Endothelial cell of umbilical vein (primary cell): ENCODE measurements at regions not wholly inside any gene's neighbourhood (a gene's known extent, or its start where the extent isn't known, plus 50 kb on each side); places are given as distances from the start of the nearest gene placed in this dataset.

Experiments
- BruUV-seq: library from RNA; stranded (reverse); fragments of 400-500 nt; replicated peaks from 2 replicates; lab custom pipeline; 2021; lab: Mats Ljungman, UMichigan
- CTCF ChIA-PET: fragments of 300-600, 350-600 bp; sonication (Branson Sonifier 250); formaldehyde crosslinking; loops from one replicate; lab custom pipeline; 2021; ENCODE audit warnings: antibody characterized with exemption, inconsistent platforms; lab: Charles Lee
- POLR2A ChIA-PET: fragments of 300-600, 350-600 bp; sonication (Branson Sonifier 250); formaldehyde crosslinking; loops from one replicate; lab custom pipeline; 2021; ENCODE audit warnings: antibody characterized with exemption, inconsistent platforms; lab: Charles Lee
- DNase-seq: peaks from one replicate; pipeline ENCODE4 v3.0.0-alpha.2; 2011; ENCODE audit warnings: low read depth, low spot score
- FAIRE-seq: peaks from 2 replicates; lab custom pipeline; 2011; peaks lifted over from hg19 to GRCh38; lab: Jason Lieb, UNC
- H2AFZ ChIP-seq: 2 replicates; pipeline ENCODE4 v1.6.0; 2012; ENCODE audit warnings: low read depth, low read length, control low read depth, inconsistent platforms
- H3K27ac ChIP-seq: 2 replicates; pipeline ENCODE4 v1.5.1; 2011; ENCODE audit warnings: low read depth, mild to moderate bottlenecking, control low read depth, low read length, moderate library complexity; ENCODE audit not compliant: insufficient read depth
- H3K27me3 ChIP-seq, 2 experiments: 2 replicates each; pipeline versions ENCODE4 v1.6.0 to v1.6.1; 2011; ENCODE audit warnings: low read length in 2 of 2, mixed read lengths in 1 of 2; ENCODE audit not compliant: control insufficient read depth in 2 of 2, insufficient read depth in 2 of 2
- H3K36me3 ChIP-seq, 2 experiments: 2 replicates in 1 of 2; 3 replicates in 1 of 2; pipeline ENCODE4 v1.5.1; 2011; ENCODE audit warnings: low read length in 2 of 2, mild to moderate bottlenecking in 1 of 2, moderate library complexity in 1 of 2; ENCODE audit not compliant: control insufficient read depth in 2 of 2, insufficient read depth in 2 of 2; ENCODE audit errors: extremely low read depth in 1 of 2
- H3K4me1 ChIP-seq: 3 replicates; pipeline ENCODE4 v1.5.1; 2011; ENCODE audit warnings: mild to moderate bottlenecking, low read length; ENCODE audit not compliant: control insufficient read depth, insufficient read depth; ENCODE audit errors: extremely low read depth
- H3K4me2 ChIP-seq: 2 replicates; pipeline ENCODE4 v1.6.1; 2011; ENCODE audit warnings: low read length, control low read depth, mixed read lengths; ENCODE audit not compliant: insufficient read depth
- H3K4me3 ChIP-seq, 3 experiments: fragments of 200-600 bp in 1 of 3; sonication (generic), shearing (Covaris generic) in 1 of 3; replicated peaks in 1 of 3; 2 replicates each; pipeline ENCODE4 v1.5.1; 2011 to 2016; ENCODE audit warnings: control low read depth in 3 of 3, low read length in 3 of 3, mild to moderate bottlenecking in 2 of 3, inconsistent platforms in 1 of 3, low read depth in 1 of 3, moderate library complexity in 1 of 3; ENCODE audit not compliant: insufficient read depth in 1 of 3
- H3K79me2 ChIP-seq: 2 replicates; pipeline ENCODE4 v1.6.0; 2012; ENCODE audit warnings: low read length, inconsistent platforms; ENCODE audit not compliant: control insufficient read depth, insufficient read depth
- H3K9ac ChIP-seq: replicated peaks from 2 replicates; pipeline ENCODE3; 2011; ENCODE audit warnings: low read length, control low read depth; ENCODE audit not compliant: insufficient read depth; ENCODE audit errors: extremely low read depth
- H3K9me1 ChIP-seq: replicated peaks from 3 replicates; pipeline ENCODE4 v1.6.0; 2011; ENCODE audit warnings: mild to moderate bottlenecking, low read length; ENCODE audit not compliant: control insufficient read depth, insufficient read depth; ENCODE audit errors: extremely low read depth
- H3K9me3 ChIP-seq: replicated peaks from 2 replicates; pipeline ENCODE4 v1.5.1; 2012; ENCODE audit warnings: low read length, inconsistent platforms; ENCODE audit not compliant: control insufficient read depth, insufficient read depth
- H4K20me1 ChIP-seq: replicated peaks from 2 replicates; pipeline ENCODE3; 2011; ENCODE audit warnings: mild to moderate bottlenecking, low read length; ENCODE audit not compliant: control insufficient read depth, insufficient read depth; ENCODE audit errors: extremely low read depth
- CTCF ChIP-seq, 2 donors: IDR thresholded peaks; 1 replicate in 1 of 2; 2 replicates in 1 of 2; pipeline ENCODE4 v1.5.1; 2011; ENCODE audit warnings: low read length in 2 of 2, mild to moderate bottlenecking in 2 of 2, moderate library complexity in 2 of 2, control low read depth in 1 of 2, inconsistent platforms in 1 of 2, low read depth in 1 of 2; ENCODE audit not compliant: insufficient read depth in 1 of 2; ENCODE audit errors: extremely low read depth in 1 of 2
- EZH2 ChIP-seq: IDR thresholded peaks from 2 replicates; pipeline ENCODE4 v1.6.1; 2012; ENCODE audit warnings: borderline replicate concordance, low read depth, mild to moderate bottlenecking, moderate library complexity, low read length, inconsistent platforms; ENCODE audit not compliant: severe bottlenecking
- FOS ChIP-seq: IDR thresholded peaks from 2 replicates; pipeline ENCODE4 v1.6.1; 2011; ENCODE audit warnings: mild to moderate bottlenecking, low read length, moderate library complexity, borderline replicate concordance; ENCODE audit not compliant: insufficient read depth
- GATA2 ChIP-seq: IDR thresholded peaks from 2 replicates; pipeline ENCODE4 v1.7.0; 2011; ENCODE audit warnings: low read depth, mild to moderate bottlenecking, moderate library complexity, mixed read lengths, low read length; ENCODE audit not compliant: insufficient read length, insufficient read depth
- JUN ChIP-seq: IDR thresholded peaks from 2 replicates; pipeline ENCODE4 v1.6.1; 2011; ENCODE audit warnings: borderline replicate concordance, low read depth; ENCODE audit not compliant: insufficient read length, insufficient read depth
- MAX ChIP-seq: IDR thresholded peaks from 2 replicates; pipeline ENCODE4 v1.6.1; 2011; ENCODE audit not compliant: insufficient read depth, insufficient read length
- MYC ChIP-seq: IDR thresholded peaks from one replicate; pipeline ENCODE4 v1.6.1; 2011; ENCODE audit warnings: mild to moderate bottlenecking, low read depth, low read length
- POLR2A ChIP-seq: IDR thresholded peaks from 2 replicates; pipeline ENCODE4 v1.6.1; 2012; ENCODE audit warnings: low read depth, mild to moderate bottlenecking, control low read depth, low read length
- POLR2AphosphoS5 ChIP-seq: IDR thresholded peaks from 2 replicates; pipeline ENCODE4 v1.6.1; 2012; ENCODE audit warnings: low read depth, mild to moderate bottlenecking, control low read depth, low read length, moderate library complexity; ENCODE audit not compliant: insufficient read depth
- dilution Hi-C: fragments of 300-500 bp; cut with MboI; formaldehyde crosslinking; loops from one replicate; pipeline ENCODE4 v1.15.0; 2019; ENCODE audit warnings: low sequenced_read_pairs; ENCODE audit not compliant: extremely low pct_ligation_motif_present
- intact Hi-C: fragments of 100-400 bp; cut with micrococcal nuclease; formaldehyde crosslinking; loops from one replicate; pipeline ENCODE4 v1.10.0; 2022

GRCh38 chr4:13930155-13930554, 302.6 kb upstream of the BOD1L1 start:
- dilution Hi-C loops (no loop called here), intact Hi-C loops (no loop called here)
- CTCF ChIA-PET, result no interaction called here
- Histone ChIP-seq H3K4me2 (no peak overlapping the region), H4K20me1 (no peaks in the 10 kb centered on the region), H3K9me1 (no peaks in the 10 kb centered on the region), H3K27me3 (peaks cover 7 to 11% of the 10 kb centered on the region in 2 experiments), H3K4me1 (no peaks in the 10 kb centered on the region), H3K36me3 (no peaks in the 10 kb centered on the region), H3K4me3 (no peak overlapping the region), H3K79me2 (no peaks in the 10 kb centered on the region), H3K9me3 (no peaks in the 10 kb centered on the region), H3K27ac (no peak overlapping the region), H3K9ac (no peak overlapping the region), H2AFZ (no peak overlapping the region)
- FAIRE-seq (no peak), DNase-seq (no peak)
- no peak for TF ChIP-seq FOS
- TF ChIP-seq MYC, result no peak
- no peak for TF ChIP-seq POLR2A
- TF ChIP-seq EZH2, result no peak
- TF ChIP-seq MAX, result no peak
- TF ChIP-seq GATA2, result no peak
- no TSS peak for BruUV-seq
- POLR2A ChIA-PET, result no interaction called here

GRCh38 chr4:13933191-13933590, 305.7 kb upstream of the BOD1L1 start:
- CTCF ChIA-PET, result no interaction called here
- dilution Hi-C loops, result no loop called here
- no peak for TF ChIP-seq POLR2A
- no peak for TF ChIP-seq EZH2
- no peak for TF ChIP-seq JUN
- TF ChIP-seq GATA2, result no peak
- no peak for TF ChIP-seq FOS
- TF ChIP-seq CTCF (IDR thresholded peaks at IDR 0.05; ENCODE audit: extremely low read depth in 1 of 2, insufficient read depth in 1 of 2, low read depth in 1 of 2, low read length in 2 of 2), result no peak
- TF ChIP-seq MAX, result no peak
- TF ChIP-seq MYC, result no peak
- TF ChIP-seq POLR2AphosphoS5, result no peak
- H3K79me2 ChIP-seq, result no peaks in the 10 kb centered on the region
- POLR2A ChIA-PET, result no interaction called here
- FAIRE-seq (no peak), DNase-seq (no peak)
- no peak overlapping the region for H2AFZ ChIP-seq
- no peaks in the 10 kb centered on the region for H3K4me1 ChIP-seq
- peaks cover 7 to 11% of the 10 kb centered on the region in 2 experiments for H3K27me3 ChIP-seq
- H3K9ac ChIP-seq, result no peak overlapping the region
- H3K9me3 ChIP-seq, result no peaks in the 10 kb centered on the region
- no peaks in the 10 kb centered on the region for H4K20me1 ChIP-seq
- intact Hi-C loops, result no loop called here
- H3K36me3 ChIP-seq, result no peaks in the 10 kb centered on the region
- H3K4me3 ChIP-seq, result no peak overlapping the region
- no peak overlapping the region for H3K4me2 ChIP-seq
- H3K9me1 ChIP-seq, result no peaks in the 10 kb centered on the region
- H3K27ac ChIP-seq, result no peak overlapping the region
- BruUV-seq, result no TSS peak
